Osteocyte (in vitro differentiated cells): ENCODE measurements at regions not wholly inside any gene's neighbourhood (a gene's known extent, or its start where the extent isn't known, plus 50 kb on each side); places are given as distances from the start of the nearest gene placed in this dataset.

Source experiments
- DNase-seq: peaks from one replicate; pipeline ENCODE4 v3.0.0; 2021; ENCODE audit warnings: mixed read lengths; ENCODE audit not compliant: unreplicated experiment; ENCODE audit errors: extremely low spot score
- H3K27ac Mint-ChIP-seq: one replicate; pipeline ENCODE4 v1.8.0; 2021; ENCODE audit warnings: mild to moderate bottlenecking, mixed read lengths; ENCODE audit not compliant: unreplicated experiment
- H3K27me3 Mint-ChIP-seq: one replicate; pipeline ENCODE4 v1.8.0; 2021; ENCODE audit warnings: mixed read lengths; ENCODE audit not compliant: unreplicated experiment
- H3K36me3 Mint-ChIP-seq: one replicate; pipeline ENCODE4 v1.8.0; 2021; ENCODE audit warnings: mixed read lengths; ENCODE audit not compliant: unreplicated experiment
- H3K4me1 Mint-ChIP-seq: one replicate; pipeline ENCODE4 v1.8.0; 2021; ENCODE audit warnings: mixed read lengths; ENCODE audit not compliant: unreplicated experiment
- H3K4me3 Mint-ChIP-seq: one replicate; pipeline ENCODE4 v1.8.0; 2021; ENCODE audit warnings: mild to moderate bottlenecking, moderate library complexity, mixed read lengths; ENCODE audit not compliant: unreplicated experiment
- H3K9me3 Mint-ChIP-seq: one replicate; pipeline ENCODE4 v1.8.0; 2021; ENCODE audit warnings: mixed read lengths; ENCODE audit not compliant: unreplicated experiment
- CTCF ChIP-seq: fragments of 200-600 bp; sonication (generic); IDR thresholded peaks from 2 replicates; pipeline ENCODE4 v1.5.0; 2021; ENCODE audit warnings: antibody characterized with exemption, mild to moderate bottlenecking, moderate library complexity

- no peak overlapping the region for H3K4me3 Mint-ChIP-seq
- H3K27ac Mint-ChIP-seq = no peak overlapping the region
- no peaks in the 10 kb centered on the region for H3K27me3 Mint-ChIP-seq
- no peaks in the 10 kb centered on the region for H3K9me3 Mint-ChIP-seq
- DNase-seq = peak; percentile 82
- TF ChIP-seq CTCF = no peak
- H3K36me3 Mint-ChIP-seq = peaks cover 1% of the 10 kb centered on the region
- no peaks in the 10 kb centered on the region for H3K4me1 Mint-ChIP-seq
These were observed 1071.2 kb downstream of the BRD1 start for GRCh38 chr22:48756146-48757111.

DNA sequence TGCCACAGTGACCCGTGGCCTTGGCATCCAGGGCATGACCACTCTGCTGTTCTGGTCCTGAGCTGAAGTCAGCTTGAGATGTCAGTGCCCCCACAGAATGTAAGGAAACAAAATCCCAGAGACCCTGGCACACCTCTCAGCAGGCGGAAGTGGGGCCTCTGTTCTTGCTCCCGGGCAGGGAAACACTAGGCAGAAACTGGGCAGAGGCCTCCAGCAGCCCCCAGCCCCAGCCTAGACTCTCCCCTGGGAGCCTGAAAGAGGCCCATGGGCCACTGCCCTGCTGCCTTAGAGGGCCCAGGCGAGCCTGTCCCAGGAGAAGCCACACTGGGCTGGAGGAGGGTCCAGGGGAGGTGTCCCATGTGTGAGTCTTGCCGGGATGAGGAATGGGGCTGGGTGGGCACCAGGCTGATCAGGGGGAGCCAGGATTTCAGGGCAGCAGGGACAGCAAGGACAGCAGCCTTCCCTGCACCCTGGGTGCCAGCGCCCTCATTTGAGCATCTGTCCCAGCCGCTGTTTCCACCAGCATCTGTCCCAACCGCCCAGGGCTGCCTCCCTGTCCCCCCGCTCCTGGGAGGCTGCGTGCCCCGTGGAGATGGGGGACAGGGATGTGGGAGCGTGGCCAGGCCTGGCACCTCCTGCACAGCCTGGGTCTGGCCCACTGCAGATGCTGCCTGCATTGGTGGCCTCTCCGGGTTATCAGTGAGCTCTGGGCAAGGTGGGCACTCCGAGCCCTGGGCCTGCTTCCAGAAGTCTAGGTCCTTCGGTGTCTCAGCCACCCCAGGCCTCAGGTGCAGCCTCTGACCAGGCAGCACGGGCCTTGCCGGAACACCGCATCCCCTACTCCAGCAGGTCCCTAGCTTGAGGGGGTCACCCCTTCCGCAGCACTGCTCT lies 1072.4 kb downstream of the BRD1 start:
- Mint-ChIP-seq H3K27me3 (no peaks in the 10 kb centered on the region), H3K4me3 (no peak overlapping the region), H3K4me1 (no peaks in the 10 kb centered on the region), H3K36me3 (peaks cover 4% of the 10 kb centered on the region), H3K9me3 (no peaks in the 10 kb centered on the region), H3K27ac (no peak overlapping the region)
- TF ChIP-seq CTCF = no peak
- peak; percentile 84 for DNase-seq

GRCh38 chr22:48754611-48755058 lies 1073.0 kb downstream of the BRD1 start:
- Mint-ChIP-seq H3K9me3 (no peaks in the 10 kb centered on the region), H3K4me1 (no peaks in the 10 kb centered on the region), H3K4me3 (no peak overlapping the region), H3K36me3 (peaks cover 4% of the 10 kb centered on the region), H3K27me3 (no peaks in the 10 kb centered on the region), H3K27ac (no peak overlapping the region)
- no peak for TF ChIP-seq CTCF
- DNase-seq = peak; percentile 54

DNA sequence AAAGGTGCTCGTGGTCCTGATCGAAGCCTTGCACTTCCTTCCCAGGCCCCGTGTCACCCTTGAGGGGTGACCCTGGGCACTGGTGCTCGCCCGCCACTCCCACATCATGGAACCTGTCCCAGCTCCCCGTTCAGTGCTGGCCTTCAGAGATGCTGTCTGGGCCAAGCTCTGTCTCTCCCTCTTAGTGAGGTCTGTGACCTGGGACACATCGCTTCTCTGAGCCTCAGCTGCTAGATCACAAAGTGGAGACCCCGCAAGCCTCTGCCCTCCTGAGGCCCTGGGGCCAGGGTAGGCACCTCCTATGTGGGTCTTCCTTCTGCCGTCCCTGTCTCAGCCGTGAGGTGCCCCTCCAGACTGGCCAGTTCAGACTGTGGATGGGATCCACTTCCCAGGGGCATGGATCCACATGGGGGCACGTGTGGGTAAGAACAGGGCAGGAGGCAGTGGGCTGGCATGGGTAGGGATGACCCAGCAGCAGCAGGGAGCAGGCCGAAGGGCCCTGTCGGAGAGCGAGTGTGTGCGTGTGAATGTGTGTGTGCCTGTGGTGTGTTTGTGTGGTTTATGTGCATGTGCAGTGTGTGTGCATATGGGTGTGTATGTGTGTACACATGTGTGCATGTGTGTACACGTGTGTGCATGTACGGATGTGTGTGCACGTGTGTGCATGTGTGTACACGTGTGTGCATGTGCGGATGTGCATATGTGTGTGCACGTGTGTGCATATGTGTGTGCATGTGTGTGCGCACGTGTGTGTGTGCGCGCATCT lies 1073.7 kb downstream of the BRD1 start:
- peak; percentile 76 for DNase-seq
- no peaks in the 10 kb centered on the region for H3K9me3 Mint-ChIP-seq
- no peaks in the 10 kb centered on the region for H3K4me1 Mint-ChIP-seq
- TF ChIP-seq CTCF = no peak
- no peaks in the 10 kb centered on the region for H3K27me3 Mint-ChIP-seq
- no peak overlapping the region for H3K27ac Mint-ChIP-seq
- H3K36me3 Mint-ChIP-seq = peaks cover 4% of the 10 kb centered on the region
- no peak overlapping the region for H3K4me3 Mint-ChIP-seq
